GM12873 (cell line): ENCODE measurements at regions not wholly inside any gene's neighbourhood (a gene's known extent, or its start where the extent isn't known, plus 50 kb on each side); places are given as distances from the start of the nearest gene placed in this dataset.

ENCODE experiments used
- CTCF ChIP-seq: IDR thresholded peaks from 2 replicates; pipeline ENCODE4 v1.5.1; 2012; ENCODE audit warnings: low read depth, mild to moderate bottlenecking, moderate library complexity, low read length, control low read depth; ENCODE audit not compliant: insufficient read depth; ENCODE audit errors: missing control alignments

DNA sequence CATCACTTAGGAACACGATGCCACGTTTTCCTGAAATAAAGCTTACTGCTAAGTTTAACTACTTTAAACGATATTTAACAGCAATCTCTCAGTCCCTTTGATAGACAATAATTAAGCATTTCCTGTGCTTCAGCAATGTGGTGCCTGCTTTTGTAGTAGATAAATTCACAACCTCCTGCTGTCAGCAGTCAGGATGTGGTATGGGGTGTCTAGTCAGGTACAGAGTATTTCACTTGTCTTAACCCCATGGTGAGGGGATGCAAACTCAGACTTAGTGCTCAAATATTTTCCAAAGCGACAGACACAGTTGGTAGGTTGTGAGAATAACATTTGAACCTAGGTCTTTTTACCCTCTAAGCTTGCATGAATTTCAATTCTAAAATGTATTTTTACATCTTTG, 526.2 kb upstream of the PFKP start:
- no peak for TF ChIP-seq CTCF

DNA sequence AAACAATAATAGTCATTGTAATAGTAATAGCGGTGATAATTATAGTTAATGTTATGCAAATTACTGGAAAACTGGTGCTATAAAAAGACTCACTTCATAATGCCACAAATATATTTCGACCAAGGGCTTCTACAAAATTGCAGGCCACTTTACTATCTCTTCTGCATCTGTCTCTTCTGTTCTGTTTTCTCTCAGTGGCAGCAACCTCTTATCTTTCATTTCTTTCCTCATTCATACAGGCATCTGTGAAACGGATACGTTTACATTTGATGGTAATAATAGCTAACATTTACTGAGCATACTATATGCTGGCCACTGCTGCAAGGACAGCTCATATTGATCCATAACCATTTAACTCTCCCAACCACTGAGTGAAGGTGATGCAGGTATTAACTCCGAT, 537.4 kb upstream of the PFKP start:
- no peak for TF ChIP-seq CTCF

- no peak for TF ChIP-seq CTCF
Measured at GRCh38 chr10:2525781-2526180, 541.6 kb upstream of the PFKP start.

DNA sequence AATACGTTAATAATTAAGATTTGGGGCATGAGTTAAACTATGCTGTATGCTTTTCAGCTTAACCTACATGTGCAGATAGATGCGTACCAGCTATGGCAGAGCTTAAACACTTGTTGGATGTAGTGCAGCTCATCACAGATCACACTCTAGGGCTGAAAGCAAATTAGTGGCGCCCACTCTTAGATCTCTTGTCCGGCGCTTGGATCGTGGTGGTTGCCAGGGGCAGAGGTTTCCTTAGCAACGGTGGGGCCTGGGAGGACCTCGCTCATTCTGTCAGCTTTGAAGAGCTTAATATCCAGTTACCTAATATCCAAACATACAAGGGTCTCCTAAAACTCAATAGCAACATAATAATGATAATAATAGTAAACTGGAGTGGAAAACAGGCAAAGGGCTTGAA, 548.2 kb upstream of the PFKP start:
- no peak for TF ChIP-seq CTCF

DNA sequence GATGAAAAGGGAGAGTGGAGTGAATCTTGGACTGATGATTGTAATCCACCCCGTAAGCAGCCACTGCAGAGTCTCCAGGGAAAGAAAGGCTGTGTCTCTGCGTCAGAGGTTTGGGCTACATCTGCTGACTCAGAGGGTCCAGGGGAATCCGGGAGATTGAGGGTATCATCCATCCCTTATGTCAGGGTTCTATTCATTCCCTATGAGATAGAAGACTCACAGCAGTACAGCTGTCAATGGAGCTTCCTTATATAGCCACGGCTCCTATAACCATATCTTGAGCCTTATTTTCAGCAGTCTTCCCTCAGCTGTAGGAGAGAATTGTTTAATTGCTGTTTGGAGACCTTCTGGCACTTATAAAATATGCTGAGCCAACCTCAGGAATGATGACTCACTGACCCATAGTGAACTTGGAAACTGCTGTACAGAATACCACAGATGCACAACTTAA, 558.2 kb upstream of the PFKP start:
- no peak for TF ChIP-seq CTCF

DNA sequence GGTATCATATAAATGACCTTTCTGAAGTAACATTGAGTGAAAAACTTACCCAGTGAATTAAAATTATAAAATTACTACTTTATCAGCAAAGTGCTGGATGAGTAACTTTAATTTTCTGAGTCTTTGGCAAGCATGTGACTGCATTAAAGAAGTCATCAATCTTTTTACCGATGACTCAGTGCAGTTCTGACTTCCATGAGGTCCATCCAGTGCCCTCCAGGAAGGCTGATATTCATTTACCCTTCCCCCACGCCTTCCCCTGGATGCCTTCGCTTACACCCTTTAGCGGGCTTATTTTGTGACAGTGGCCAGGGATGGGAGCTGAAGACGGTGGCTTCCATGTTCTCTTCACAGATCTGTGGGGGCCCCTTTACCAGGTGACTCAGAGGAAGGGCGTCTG, 572.9 kb upstream of the PFKP start:
- no peak for TF ChIP-seq CTCF

DNA sequence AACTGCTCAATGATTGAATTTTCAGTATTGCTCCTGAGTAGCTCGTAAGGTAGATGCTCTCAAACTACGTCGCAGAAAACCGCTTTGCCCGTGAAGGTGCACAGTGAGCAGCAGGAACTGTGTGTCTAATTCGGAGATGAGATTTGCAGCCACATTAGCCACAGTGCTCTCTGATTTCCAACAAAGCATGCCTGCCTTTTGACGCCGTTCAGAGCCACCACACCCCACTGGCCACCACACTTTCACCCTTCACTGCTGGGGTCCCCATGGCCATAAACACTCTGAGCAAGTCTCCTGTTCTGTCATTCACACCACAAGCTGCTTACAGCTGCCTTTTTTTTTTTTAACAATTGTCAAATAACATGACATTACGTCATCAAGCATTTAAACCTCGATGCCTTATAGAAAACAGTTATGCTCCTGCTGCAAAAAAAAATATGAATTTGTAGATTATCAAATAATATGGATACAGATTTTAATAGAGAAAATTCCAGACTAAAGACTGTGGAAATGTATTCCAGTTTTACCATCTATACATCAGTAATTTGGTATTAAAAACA, 578.8 kb upstream of the PFKP start:
- no peak for TF ChIP-seq CTCF
